GM23248 (cell line): ENCODE measurements at regions not wholly inside any gene's neighbourhood (a gene's known extent, or its start where the extent isn't known, plus 50 kb on each side); places are given as distances from the start of the nearest gene placed in this dataset.

ENCODE experiments used
- EZH2 ChIP-seq: fragments of 200-600 bp; sonication (generic); IDR thresholded peaks from 2 replicates; pipeline ENCODE4 v1.6.1; 2018; ENCODE audit warnings: antibody characterized with exemption, mild to moderate bottlenecking; ENCODE audit not compliant: insufficient read depth, poor library complexity, severe bottlenecking
- EZH2phosphoT487 ChIP-seq: fragments of 200-600 bp; sonication (generic); IDR thresholded peaks from 2 replicates; pipeline ENCODE4 v1.6.1; 2018; ENCODE audit warnings: antibody characterized with exemption, moderate library complexity, mild to moderate bottlenecking, low read depth; ENCODE audit not compliant: insufficient read depth

GRCh38 chr13:34815526-34815925 is 126.5 kb upstream of the NBEA start:
- TF ChIP-seq EZH2phosphoT487 (no peak), EZH2 (no peak)
